OCI-LY3 (cell line): ENCODE measurements at regions not wholly inside any gene's neighbourhood (a gene's known extent, or its start where the extent isn't known, plus 50 kb on each side); places are given as distances from the start of the nearest gene placed in this dataset.
"Not testable (repeated sequence)": the region's sequence is repeated elsewhere in the genome, so short reads cannot be mapped to it uniquely, and the experiment has no call there.

Experiments used
- H2AFZ ChIP-seq: fragments of 200-600, 300-600 bp; shearing (Covaris generic); 2 replicates; pipeline ENCODE4 v1.6.0; 2014; ENCODE audit warnings: antibody characterized with exemption, low read depth, low read length
- H3K27ac ChIP-seq: fragments of 200-600, 300-600 bp; sonication (generic); 2 replicates; pipeline ENCODE4 v1.5.1; 2014; ENCODE audit warnings: mild to moderate bottlenecking, low read length, moderate library complexity, mixed read lengths
- H3K27me3 ChIP-seq: fragments of 200-600, 300-600 bp; sonication (generic); 2 replicates; pipeline ENCODE4 v1.6.1; 2014; ENCODE audit warnings: low read depth, low read length, mixed read lengths
- H3K36me3 ChIP-seq: fragments of 200-600, 300-600 bp; sonication (generic); replicated peaks from 2 replicates; pipeline ENCODE3; 2014; ENCODE audit warnings: low read depth, low read length, mixed read lengths
- H3K4me1 ChIP-seq: fragments of 300-600, 200-600 bp; sonication (generic); 2 replicates; pipeline ENCODE4 v1.6.1; 2014; ENCODE audit warnings: low read length, mixed read lengths
- H3K4me2 ChIP-seq: fragments of 200-600, 300-600 bp; sonication (generic); 2 replicates; pipeline ENCODE4 v1.6.1; 2014; ENCODE audit warnings: low read length, mixed read lengths
- H3K4me3 ChIP-seq: fragments of 300-600, 200-600 bp; sonication (generic); 2 replicates; pipeline ENCODE4 v1.5.1; 2014; ENCODE audit warnings: antibody characterized with exemption, mild to moderate bottlenecking, low read length, moderate library complexity
- H3K79me2 ChIP-seq: fragments of 300-600, 200-600 bp; shearing (Covaris generic); 2 replicates; pipeline ENCODE4 v1.6.1; 2014; ENCODE audit warnings: mild to moderate bottlenecking, low read length, mixed read lengths
- H3K9ac ChIP-seq: fragments of 300-600, 200-600 bp; shearing (Covaris generic); 2 replicates; pipeline ENCODE4 v1.6.0; 2014; ENCODE audit warnings: mild to moderate bottlenecking, low read length, moderate library complexity
- H3K9me3 ChIP-seq: fragments of 200-600, 300-600 bp; shearing (Covaris generic); 2 replicates; pipeline ENCODE4 v1.6.1; 2014; ENCODE audit warnings: low read length, mixed read lengths; ENCODE audit not compliant: insufficient read depth
- H4K20me1 ChIP-seq: fragments of 200-600, 300-600 bp; sonication (generic); 2 replicates; pipeline ENCODE4 v1.6.1; 2016; ENCODE audit warnings: low read length, mixed read lengths; ENCODE audit not compliant: insufficient read depth
- CTCF ChIP-seq: fragments of 200-600, 300-600 bp; sonication (generic); IDR thresholded peaks from 2 replicates; pipeline ENCODE4 v1.5.1; 2014; ENCODE audit warnings: antibody characterized with exemption, low read length, low read depth
- EZH2phosphoT487 ChIP-seq: fragments of 200-600 bp; shearing (Covaris generic); IDR thresholded peaks from 2 replicates; pipeline ENCODE4 v1.6.1; 2018; ENCODE audit warnings: antibody characterized with exemption, mixed run types, low read depth

GRCh38 chr20:51926670-51927305 is 124.5 kb upstream of the SALL4 start:
- Histone ChIP-seq H4K20me1 (no peaks in the 10 kb centered on the region), H3K27me3 (no peaks in the 10 kb centered on the region), H3K4me1 (no peaks in the 10 kb centered on the region), H3K79me2 (no peaks in the 10 kb centered on the region), H3K4me3 (no peak overlapping the region), H3K9ac (no peak overlapping the region), H3K36me3 (no peaks in the 10 kb centered on the region), H3K4me2 (no peak overlapping the region), H3K27ac (no peak overlapping the region), H2AFZ (no peak overlapping the region), H3K9me3 (no peaks in the 10 kb centered on the region)
- TF ChIP-seq CTCF (no peak), EZH2phosphoT487 (no peak)

- Histone ChIP-seq H3K9me3 (no peaks in the 10 kb centered on the region), H2AFZ (no peak overlapping the region), H3K27me3 (no peaks in the 10 kb centered on the region), H3K36me3 (no peaks in the 10 kb centered on the region), H3K4me1 (no peaks in the 10 kb centered on the region), H3K79me2 (no peaks in the 10 kb centered on the region), H3K4me2 (no peak overlapping the region), H4K20me1 (no peaks in the 10 kb centered on the region), H3K4me3 (no peak overlapping the region), H3K27ac (no peak overlapping the region), H3K9ac (no peak overlapping the region)
- no peak for TF ChIP-seq CTCF
- no peak for TF ChIP-seq EZH2phosphoT487
These were observed 122.2 kb upstream of the SALL4 start for GRCh38 chr20:51924509-51924908.

GRCh38 chr20:51923633-51924032 is 121.3 kb upstream of the SALL4 start:
- Histone ChIP-seq H2AFZ (no peak overlapping the region), H3K4me1 (no peaks in the 10 kb centered on the region), H3K4me3 (no peak overlapping the region), H3K79me2 (no peaks in the 10 kb centered on the region), H3K9me3 (no peaks in the 10 kb centered on the region), H3K9ac (no peak overlapping the region), H4K20me1 (no peaks in the 10 kb centered on the region), H3K27ac (no peak overlapping the region), H3K36me3 (no peaks in the 10 kb centered on the region), H3K4me2 (no peak overlapping the region), H3K27me3 (peaks cover 2% of the 10 kb centered on the region; the same call in 1 of the 2 replicates)
- no peak for TF ChIP-seq CTCF

- not testable (repeated sequence) for H2AFZ ChIP-seq, H3K4me3 ChIP-seq, H4K20me1 ChIP-seq, H3K4me2 ChIP-seq, H3K9me3 ChIP-seq, H3K36me3 ChIP-seq, H3K9ac ChIP-seq, H3K79me2 ChIP-seq, H3K27ac ChIP-seq, H3K4me1 ChIP-seq
- H3K27me3 ChIP-seq, result peaks cover 10% of the 10 kb centered on the region; the same call in 1 of the 2 replicates
These were observed 120.5 kb upstream of the SALL4 start for GRCh38 chr20:51922812-51923211.
